LNCAP (cell line): ENCODE measurements at regions not wholly inside any gene's neighbourhood (a gene's known extent, or its start where the extent isn't known, plus 50 kb on each side); places are given as distances from the start of the nearest gene placed in this dataset.

Source experiments
- CTCF ChIP-seq: fragments of 450-650 bp; IDR thresholded peaks from 2 replicates; pipeline ENCODE4 v1.5.1; 2017; ENCODE audit warnings: mild to moderate bottlenecking

DNA sequence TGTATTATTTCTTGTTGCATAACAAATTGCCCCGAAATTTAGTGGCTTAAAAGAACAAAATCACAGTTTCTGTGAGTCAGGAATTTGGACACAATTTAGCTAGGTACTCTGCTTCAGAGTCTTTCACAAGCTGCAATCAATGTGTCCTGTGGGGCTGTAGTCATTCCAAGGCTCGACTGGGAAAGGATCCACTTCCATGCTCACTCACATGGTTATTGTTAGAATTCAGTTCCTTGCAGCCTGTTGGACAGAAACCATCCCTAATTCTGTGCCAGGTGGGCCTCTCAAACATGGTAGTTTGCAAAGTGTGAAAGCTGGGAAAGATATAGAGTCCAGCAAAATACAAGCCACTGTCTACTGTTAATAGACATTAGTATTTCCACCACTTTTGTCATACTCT is 59.7 kb upstream of the ARID2 start:
- TF ChIP-seq CTCF: no peak

DNA sequence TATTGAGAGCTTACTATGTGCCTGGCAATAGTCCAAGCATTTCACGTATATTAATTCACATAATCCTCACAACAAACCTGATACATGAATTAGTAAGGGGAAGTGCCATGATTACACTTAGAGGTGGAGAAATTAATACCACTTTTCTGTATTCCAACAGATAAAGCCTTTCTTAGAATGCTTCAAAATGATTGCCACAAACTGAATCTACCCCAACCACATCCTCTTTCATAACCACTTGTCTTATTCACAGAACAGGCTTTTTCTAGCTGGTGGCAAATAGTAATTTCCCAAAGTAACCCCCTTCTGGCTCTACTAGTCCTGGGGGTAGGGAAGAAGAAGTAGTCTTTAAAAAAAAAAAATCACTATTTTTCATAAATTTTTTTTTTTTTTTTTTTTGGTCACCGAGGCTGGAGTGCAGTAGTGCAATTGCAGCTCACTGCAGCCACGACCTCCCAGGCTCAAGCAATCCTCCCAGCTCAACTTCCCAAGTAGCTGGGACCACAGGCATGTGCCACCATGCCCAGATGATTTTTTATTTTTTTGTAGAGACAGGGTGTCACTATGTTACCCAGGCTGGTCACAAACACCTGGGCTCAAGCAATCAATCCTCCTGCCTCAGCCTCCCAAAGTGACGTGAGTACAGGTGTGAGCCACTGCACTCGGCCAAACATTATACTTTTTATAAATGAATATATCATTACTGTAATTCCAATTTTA is 59.0 kb upstream of the ARID2 start:
- TF ChIP-seq CTCF: no peak

GRCh38 chr12:45671254-45671653 is 58.3 kb upstream of the ARID2 start:
- TF ChIP-seq CTCF: no peak

GRCh38 chr12:45674181-45674977 is 55.1 kb upstream of the ARID2 start:
- no peak for TF ChIP-seq CTCF

- TF ChIP-seq CTCF: no peak
Measured at GRCh38 chr12:45675534-45675933, 54.0 kb upstream of the ARID2 start.
